ENCODE measurements at regions not wholly inside any gene's neighbourhood (a gene's known extent, or its start where the extent isn't known, plus 50 kb on each side); places are given as distances from the start of the nearest gene placed in this dataset.

DNA sequence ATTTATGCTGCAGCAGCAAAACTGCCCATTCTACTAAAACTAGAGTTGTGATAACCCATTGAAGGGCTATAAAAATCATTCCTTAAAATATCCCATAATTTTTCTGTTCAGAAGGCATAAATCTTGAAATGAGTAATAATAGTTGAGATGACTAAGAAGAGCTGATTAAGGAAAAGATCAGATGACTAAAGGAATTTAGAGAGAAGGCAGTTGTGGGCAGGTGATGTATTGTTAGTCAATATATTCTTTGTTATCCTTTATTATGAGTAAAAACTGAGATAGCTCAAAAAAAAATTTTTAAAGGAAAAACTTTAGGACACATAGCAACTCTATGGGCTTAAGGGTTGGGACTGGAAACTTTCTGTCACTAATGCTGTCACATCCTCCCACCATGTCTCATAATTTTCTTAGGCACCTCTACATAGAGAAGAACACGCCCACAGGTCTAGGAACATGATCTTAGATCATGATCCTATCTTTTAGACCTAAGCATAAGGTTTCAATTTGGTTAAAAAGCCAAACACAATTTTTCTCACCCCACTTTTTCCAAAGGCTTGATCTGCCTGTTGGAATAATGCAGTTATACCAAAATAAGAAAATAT lies 597.5 kb upstream of the MEF2C start:
- DNase-seq (ENCODE audit: extremely low read depth in 1 of 11, low read depth in 9 of 11, low spot score in 4 of 11): no peak

DNA sequence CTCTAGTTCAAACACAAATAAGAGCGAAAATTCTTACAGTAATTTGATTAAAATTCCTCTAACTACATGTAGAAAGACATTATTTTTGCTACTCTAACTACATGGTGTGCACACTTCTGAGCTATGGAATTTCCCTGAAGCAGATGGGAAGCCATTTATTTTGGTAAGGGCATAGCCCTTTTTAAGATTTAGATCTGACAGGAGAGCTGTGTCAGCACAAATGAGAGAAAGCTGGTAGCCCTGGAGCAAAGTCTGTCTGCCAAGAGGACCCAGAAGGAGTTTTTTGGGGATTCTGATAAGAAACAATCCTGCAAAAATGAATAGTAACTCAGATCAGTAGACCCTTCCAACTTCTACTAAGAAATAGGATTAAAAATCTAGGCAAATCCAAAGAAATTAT lies 595.9 kb upstream of the MEF2C start:
- no peak for DNase-seq (ENCODE audit: extremely low read depth in 1 of 11, low read depth in 9 of 11, low spot score in 4 of 11)

DNA sequence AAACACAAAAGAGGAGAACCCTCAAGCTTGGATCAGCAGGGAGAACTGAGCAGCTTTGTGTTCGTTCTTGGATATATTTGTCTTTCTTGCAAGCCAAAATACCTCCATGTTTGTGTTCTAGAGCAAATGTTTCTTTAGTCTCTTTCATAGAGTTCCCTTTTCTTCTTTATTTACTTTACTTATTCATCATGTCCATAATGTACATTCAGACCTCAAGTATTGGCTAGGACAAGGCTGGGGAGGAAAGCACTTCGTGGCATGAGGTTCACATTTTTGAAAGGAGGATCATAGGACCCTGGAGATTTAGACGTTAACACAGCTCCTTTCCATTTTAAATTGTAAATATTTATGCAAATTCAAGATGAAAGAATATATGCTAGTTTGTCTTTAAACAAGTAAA lies 590.2 kb upstream of the MEF2C start:
- no peak for DNase-seq (ENCODE audit: extremely low read depth in 1 of 11, low read depth in 9 of 11, low spot score in 4 of 11)

DNA sequence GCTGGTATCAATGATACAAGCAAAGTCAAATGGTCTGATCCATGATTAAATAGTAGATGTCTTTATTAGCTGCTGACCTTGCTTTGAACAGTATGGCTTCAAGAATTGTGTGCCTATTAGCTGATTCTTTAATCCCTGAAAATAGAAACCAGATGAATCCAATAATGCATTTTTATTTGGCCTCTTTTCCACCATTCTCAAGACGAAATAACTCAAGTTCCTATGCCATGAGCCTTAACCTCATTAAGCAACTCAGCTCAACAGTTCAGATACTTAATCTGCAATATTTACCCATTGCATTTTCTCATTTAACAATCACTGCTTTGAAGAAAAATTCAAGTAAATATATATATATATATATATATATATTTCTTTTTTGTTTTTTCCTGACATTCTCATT lies 588.6 kb upstream of the MEF2C start:
- no peak for DNase-seq (ENCODE audit: extremely low read depth in 1 of 11, low read depth in 9 of 11, low spot score in 4 of 11)

DNA sequence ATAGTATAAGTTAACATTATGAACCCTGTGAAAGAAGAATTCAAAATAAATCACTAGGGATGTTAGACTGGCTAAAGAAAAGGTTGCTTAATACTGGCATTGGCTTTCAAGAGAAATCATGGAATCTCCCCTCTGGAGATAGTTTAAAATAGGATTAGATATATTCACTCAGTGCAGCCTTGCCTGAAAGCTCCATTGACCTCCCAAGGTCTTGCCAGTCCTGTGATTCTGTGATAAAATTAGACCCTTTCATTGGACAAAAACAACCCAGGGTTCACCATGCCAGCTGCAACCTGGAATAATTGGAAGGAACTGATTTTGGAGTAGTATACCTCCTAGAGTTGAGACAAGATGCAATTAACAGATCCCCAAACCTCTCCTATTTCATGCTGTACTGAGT lies 588.1 kb upstream of the MEF2C start:
- no peak for DNase-seq (ENCODE audit: extremely low read depth in 1 of 11, low read depth in 9 of 11, low spot score in 4 of 11)

DNA sequence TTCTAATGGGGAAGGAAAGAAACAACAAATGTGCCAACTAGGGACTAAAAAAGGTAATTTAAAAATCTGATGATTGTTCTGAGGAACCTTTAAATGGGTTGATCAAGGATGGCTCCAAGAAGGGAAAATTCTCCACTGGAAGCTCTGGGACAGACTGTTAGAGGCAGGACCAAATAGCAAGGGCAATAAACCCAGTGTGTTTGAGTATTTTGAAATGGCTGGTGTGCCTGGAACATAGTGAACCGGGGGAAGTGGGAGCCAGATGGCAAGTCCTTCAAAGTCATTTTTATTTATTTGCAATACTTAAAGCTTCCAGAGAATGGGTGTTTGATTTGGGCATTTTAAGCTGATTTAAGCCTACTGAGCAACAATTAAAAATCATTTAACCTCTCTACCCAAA lies 587.7 kb upstream of the MEF2C start:
- DNase-seq (ENCODE audit: extremely low read depth in 1 of 11, low read depth in 9 of 11, low spot score in 4 of 11): no peak

DNA sequence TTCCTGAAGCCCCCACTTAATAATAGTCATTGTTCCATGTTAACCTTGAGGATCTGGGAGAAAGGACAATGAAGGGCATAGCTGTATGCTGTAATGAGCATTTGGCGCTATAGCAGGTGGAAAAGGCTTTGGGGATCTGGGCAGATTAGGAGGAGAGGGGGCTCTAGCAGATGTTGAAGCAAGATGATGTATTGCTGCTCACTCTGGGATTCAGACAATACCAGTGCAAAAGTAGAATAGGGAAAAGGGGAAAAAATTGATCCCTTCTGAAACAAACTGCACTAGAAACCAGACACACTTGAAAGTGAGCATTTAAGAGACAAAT lies 575.3 kb upstream of the MEF2C start:
- no peak for DNase-seq (ENCODE audit: extremely low read depth in 1 of 11, low read depth in 9 of 11, low spot score in 4 of 11)

DNA sequence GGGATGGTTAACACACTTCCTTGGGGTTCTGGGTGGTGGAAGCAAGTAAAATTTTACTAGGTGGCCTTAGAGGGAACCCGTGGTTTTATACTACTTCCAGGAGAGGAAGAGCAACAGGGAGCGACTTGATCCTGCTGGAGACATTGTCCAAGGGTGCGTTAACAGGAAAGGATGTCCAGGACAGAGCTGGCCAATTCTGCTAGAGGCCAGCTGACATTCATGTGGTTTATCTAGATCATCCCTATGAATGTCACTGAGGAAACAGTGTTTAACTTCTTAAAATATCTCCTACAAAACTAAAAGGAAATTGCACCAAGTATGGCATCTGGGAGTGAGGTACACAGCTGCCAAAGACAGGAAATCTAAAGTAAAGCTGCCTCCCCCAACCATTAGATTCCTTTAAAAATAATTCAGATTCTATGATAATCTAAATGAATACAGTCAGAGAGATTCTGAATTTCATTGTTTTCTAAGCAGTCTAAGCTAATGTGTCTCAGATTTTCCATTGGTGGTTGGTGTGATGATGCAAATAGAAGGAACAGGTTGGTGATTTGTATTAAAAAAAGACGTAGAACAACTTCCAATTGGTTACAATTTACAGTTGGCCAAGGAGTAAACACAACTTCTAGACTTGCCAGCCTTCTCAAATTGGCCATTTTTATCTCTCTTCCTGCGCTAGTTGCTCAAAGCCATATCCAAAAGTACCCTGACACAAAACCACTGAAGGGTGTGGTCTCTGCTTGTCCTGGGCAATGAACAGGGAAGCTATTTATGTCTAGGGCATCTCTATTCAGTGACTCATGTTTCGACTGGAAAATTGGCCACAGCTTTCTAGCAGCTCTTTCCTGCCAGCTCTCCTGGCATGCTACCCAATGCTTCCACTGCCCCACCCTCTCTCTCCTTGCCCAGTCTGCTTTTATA lies 574.7 kb upstream of the MEF2C start:
- no peak for DNase-seq (ENCODE audit: extremely low read depth in 1 of 11, low read depth in 9 of 11, low spot score in 4 of 11)

DNA sequence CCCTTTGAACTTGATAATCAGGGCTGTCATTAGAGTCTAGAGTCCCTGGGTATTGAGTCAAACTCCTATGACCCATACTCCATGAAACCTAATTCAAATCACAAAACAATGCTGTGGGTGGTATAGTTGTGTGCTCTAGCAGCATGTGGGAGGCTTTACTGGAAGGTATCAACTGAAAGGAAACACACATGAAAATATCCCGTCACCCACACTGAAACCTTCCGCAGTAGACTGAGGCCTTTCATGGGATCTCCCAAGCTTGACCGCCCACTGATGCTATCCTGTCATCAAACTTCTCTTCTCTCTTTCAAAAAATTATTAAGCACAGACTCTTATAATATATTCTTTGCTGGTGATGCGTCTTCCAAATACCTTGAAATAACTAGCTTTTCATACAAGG lies 569.1 kb upstream of the MEF2C start:
- no peak for DNase-seq (ENCODE audit: extremely low read depth in 1 of 11, low read depth in 9 of 11, low spot score in 4 of 11)

DNA sequence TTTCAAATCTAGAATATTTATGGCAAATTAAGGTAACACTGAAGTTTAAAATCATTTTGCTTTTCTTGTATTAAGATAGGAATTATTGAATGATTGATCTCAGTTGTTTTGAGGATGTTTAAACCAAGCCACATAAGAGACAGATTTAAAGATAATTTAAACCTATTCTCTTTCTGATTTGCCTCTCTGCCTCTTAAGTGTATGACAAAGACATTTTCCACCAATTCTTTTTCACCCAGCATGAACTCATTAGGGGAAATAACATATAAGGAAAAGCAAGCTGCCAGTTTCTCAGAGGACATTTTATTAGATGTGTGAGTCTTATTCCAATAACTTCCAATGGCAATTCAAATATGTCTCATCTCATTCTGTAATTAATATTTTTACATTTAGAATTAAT lies 568.3 kb upstream of the MEF2C start:
- DNase-seq (ENCODE audit: extremely low read depth in 1 of 11, low read depth in 9 of 11, low spot score in 4 of 11): no peak

DNA sequence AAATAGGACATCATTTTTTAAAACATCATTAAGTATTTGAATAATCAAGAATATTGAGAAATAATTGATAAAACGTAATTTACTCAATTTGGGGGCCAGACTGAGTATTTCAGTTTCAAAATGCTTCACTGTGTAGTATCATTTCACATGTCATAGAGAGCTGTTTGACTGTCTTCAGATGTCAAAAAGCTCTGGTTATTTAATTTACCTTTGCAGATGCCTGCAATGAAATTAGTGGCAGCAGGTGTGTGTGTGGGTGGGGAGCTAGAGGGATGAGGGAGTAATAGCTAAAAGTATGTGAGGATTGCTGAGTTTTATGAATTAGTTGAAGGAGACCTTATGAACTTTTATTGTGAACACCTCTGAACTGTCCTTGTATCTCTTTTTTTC lies 567.2 kb upstream of the MEF2C start:
- DNase-seq (ENCODE audit: extremely low read depth in 1 of 11, low read depth in 9 of 11, low spot score in 4 of 11): no peak

DNA sequence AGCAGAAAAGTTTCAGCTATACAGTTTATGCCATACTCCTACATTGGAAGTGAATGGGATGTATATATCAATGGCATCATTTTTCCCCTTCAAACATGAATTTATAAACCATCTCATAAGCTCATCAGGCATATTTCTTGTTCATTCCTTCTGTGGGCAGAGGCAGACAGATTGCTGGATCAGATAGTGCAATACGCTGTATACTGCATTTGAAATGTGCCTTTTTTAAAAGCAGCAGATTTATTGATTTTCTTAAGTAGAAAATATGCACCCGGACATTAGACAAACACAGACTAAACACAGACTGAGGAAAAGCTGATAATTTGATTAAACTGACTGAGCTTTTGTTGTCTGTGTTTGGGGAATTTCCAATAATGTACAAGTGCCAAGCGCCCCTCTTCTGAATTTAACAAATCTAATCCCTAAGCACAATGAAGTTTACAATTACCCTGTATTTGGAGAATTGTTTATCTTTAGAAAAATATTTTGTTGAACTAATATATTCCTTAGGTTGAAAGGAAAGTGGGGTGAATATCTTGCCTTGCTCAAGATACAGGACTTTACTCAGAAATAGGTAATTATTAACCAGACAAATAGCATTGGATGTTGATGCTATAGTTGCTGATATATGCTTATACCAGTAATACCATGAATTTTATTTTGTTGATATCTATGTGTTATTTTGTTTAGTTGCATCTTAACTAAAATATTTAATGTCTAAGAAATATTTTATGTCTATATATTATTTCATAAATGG lies 566.6 kb upstream of the MEF2C start:
- DNase-seq (ENCODE audit: extremely low read depth in 1 of 11, low read depth in 9 of 11, low spot score in 4 of 11): no peak

DNA sequence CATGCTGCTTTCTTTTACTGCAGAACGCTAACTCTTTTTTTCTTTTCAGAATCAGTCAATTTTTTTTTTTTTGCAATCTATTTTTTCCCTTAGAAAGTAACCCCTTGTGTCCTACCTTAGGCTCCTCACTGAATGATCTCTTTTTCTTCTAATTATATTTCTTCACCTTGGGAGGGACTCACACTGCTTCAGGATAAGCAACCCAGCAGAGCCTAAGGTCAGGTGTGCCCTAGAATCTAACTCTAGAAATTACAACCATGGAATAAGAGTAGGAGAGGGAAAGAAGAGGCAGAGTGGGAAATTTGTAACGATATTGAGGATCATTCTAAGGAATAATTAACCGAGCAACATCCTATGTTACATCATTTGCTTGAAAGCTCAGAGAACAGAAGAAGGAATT lies 564.0 kb upstream of the MEF2C start:
- DNase-seq (ENCODE audit: extremely low read depth in 1 of 11, low read depth in 9 of 11, low spot score in 4 of 11): no peak

DNA sequence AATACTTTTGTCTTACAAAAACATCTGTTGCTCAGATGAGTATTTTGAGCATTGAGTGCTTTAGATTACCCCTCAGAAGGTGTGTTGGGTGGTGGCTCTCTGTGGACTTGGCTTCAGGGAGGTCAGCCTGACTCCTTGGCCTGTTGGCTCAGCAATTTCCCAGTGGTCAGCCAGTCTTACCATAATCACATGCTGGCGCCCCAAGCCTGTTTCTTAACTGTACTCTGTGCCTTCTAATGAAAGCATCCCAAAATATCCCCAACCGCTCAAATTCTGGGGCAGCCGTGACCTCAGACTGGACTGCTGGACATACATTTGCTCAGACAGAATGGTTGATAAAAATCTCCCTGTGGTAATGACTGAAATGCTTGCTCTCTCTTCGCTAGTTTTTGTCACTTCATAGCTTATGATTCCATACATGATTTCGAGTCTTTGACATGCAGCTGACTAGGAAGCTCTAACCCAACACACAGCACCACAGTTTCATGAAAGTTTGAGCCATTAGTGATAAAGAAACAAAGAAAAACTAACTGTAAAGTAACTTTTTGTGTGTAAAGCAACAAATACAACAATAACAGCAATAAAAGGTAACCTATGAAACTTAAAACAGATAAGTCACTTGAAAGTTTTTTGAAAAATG lies 562.2 kb upstream of the MEF2C start:
- DNase-seq (ENCODE audit: extremely low read depth in 1 of 11, low read depth in 9 of 11, low spot score in 4 of 11): no peak

DNA sequence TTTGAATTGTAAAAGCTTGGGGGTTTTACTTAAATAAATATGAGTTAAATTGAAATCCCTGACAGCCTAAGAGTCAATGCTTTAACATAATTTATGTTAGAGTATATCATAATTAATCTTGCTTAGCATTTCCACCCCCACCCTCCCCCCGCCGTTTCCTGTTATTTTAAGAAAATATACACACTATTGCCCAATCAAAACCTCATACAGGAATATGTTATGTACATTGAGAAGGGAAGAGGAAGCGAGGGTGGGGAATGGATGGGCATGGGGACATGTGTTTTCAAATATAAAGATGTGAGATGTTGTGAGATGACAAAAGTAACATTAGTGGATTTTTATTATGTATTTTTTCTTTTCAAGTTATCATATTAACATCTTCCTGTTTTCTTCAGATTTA lies 561.1 kb upstream of the MEF2C start:
- no peak for DNase-seq (ENCODE audit: extremely low read depth in 1 of 11, low read depth in 9 of 11, low spot score in 4 of 11)

DNA sequence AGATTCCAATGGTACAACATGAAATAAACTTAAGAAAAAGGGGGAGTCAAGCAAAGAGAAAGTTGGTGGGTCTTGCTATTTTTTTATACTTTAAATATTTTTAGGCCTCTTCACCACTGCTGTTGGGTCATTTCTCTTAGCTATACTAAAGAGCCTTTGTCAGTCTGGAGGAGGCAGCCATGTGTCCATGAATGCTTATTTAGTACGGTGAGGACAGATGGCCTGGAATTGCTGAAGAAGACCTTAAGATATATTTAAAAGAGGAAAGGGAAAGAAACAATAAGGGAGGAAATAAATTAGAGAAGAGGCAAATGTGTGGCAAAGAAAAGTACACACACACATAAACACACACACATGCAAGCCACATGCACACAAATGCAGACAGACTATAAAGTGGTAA lies 560.5 kb upstream of the MEF2C start:
- DNase-seq (ENCODE audit: extremely low read depth in 1 of 11, low read depth in 9 of 11, low spot score in 4 of 11): no peak

DNA sequence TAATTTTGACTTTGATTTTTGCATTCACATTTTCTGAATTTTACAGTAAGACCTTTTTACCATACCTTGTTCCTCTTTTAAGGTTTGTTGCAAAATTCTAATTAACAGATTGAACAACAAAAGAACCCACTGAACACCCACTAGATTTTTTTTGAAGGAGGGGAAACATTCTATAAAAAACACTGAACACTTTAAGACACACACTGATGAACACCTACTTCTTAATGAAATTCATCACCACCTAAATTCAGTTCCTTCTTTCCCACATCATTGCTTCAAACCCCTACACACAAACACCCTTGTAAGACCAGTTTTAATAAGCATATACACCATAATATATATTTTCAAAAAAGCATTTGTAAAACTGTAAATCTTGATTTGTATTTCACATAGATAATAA lies 559.0 kb upstream of the MEF2C start:
- no peak for DNase-seq (ENCODE audit: extremely low read depth in 1 of 11, low read depth in 9 of 11, low spot score in 4 of 11)

DNA sequence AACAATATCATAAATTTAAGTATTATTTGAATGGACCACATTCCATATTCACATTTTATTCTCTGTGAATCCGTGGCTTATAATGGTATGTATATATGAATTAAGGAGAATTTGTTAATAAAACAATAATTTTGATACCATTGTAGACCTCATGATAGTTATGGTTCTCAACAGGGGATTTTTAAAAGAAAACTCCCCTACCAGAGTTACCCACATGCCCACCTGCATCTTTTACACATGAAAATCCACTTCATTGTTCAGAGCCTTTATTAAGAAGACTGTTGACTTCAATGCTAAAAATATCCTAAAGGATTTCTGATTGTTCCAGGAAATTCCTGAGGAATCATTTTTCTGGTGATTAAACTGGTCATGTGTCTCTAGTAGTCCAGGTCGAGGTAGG lies 557.7 kb upstream of the MEF2C start:
- DNase-seq (ENCODE audit: extremely low read depth in 1 of 11, low read depth in 9 of 11, low spot score in 4 of 11): no peak

DNA sequence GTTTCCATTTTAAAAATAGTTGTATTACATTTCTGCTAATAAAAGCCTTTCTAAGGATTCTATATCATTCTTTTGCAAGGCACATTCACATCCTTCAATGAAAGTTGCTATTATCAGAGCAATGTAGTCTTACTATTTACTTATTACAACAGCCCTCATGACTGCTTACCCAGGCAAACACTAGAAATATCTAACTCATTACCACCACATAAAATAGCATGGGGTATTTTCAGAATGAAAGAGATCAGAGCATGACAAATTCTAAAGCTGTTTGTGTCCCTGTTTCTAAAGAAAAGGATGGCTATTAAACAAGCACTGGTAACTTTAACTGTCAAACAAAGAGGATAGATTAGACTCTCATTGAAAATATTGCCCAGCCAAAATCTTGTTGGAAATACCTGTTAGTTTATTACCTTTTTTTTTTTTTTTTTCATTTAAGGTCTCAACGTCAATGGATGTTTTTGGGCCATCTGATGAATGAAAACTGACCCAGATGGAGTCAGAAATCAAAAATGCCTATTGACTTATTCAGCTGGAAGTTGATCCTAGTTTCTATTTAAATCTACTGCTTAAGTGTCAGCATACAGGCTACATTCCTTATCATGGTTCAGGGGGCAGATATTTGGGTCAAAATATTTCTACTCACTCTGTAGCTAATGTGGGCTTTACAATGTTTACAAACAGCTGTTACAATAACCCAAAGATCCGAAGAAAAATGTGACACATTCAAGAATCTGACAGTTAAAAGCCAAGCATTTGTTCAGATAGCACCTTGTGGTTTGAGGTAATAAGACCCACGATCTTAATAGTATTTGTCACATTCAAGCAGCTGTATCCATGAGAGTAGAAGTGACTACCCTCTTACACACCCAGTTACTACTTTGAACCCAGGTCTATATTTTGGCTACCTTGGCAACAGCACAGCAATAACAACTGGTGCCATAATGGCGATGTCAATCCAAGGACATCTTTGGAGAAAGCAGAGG lies 554.8 kb upstream of the MEF2C start:
- no peak for DNase-seq (ENCODE audit: extremely low read depth in 1 of 11, low read depth in 9 of 11, low spot score in 4 of 11)

All from renal cortex interstitium (tissue), 11 donors.